ENCODE measurements at regions not wholly inside any gene's neighbourhood (a gene's known extent, or its start where the extent isn't known, plus 50 kb on each side); places are given as distances from the start of the nearest gene placed in this dataset.

GRCh38 chr6:134425513-134425912, 107.6 kb upstream of the SGK1 start:
- TF ChIP-seq CTCF (conservative IDR thresholded peaks at IDR 0.05; ENCODE audit: low read depth, low read length), result no peak
- DNase-seq (ENCODE audit: low read depth), result no peak
- no peak overlapping the region for H3K4me3 ChIP-seq (ENCODE audit: low read length)

DNA sequence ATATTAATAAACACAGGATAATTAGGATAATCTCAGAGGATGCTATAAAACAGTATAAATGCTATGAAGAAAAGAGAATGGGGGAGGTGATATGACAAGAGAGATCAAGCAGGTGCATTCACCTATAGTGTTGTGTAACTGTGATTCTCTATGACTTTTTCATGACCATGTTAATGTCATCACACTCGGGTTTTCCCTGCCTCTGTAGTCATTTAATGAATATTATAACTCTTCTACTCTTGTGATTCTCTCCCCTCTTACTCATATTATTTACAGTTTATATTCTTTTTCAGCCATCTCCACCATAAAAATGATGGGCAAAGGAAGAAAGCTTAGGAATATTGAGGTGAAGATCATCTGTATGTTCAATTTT, 106.9 kb upstream of the SGK1 start:
- TF ChIP-seq CTCF (conservative IDR thresholded peaks at IDR 0.05; ENCODE audit: low read depth, low read length), result no peak
- H3K4me3 ChIP-seq (ENCODE audit: low read length), result no peak overlapping the region
- DNase-seq (ENCODE audit: low read depth), result no peak

DNA sequence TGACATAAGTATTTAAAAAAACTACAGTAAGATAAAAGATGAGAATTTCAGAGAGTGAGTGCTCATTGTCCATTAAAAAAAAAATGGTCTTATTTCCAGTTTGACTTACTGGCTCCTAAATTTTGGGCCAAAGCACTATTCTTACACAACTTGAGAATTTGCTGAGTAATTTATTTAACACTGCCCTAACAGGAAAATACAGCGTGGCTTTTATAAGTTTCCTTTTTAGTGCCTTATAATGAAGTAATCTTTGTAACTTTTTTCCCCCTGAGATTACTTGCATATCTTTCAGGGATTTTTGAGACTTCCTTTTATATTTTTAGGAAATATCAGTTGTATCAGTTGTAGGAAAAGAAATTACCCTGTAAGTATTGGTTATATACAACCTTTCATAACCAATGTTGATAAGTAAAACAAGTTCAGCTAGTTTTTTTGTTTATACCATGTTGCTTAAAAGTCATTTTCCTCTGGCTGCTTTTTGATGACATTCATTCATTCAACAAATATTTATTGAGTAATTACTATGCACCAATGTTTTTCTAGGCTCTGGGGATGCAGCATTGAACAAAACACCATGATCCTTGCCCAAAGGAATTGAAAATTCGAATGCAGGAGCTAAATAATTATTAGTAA, 106.4 kb upstream of the SGK1 start:
- no peak for TF ChIP-seq CTCF (conservative IDR thresholded peaks at IDR 0.05; ENCODE audit: low read depth, low read length)

DNA sequence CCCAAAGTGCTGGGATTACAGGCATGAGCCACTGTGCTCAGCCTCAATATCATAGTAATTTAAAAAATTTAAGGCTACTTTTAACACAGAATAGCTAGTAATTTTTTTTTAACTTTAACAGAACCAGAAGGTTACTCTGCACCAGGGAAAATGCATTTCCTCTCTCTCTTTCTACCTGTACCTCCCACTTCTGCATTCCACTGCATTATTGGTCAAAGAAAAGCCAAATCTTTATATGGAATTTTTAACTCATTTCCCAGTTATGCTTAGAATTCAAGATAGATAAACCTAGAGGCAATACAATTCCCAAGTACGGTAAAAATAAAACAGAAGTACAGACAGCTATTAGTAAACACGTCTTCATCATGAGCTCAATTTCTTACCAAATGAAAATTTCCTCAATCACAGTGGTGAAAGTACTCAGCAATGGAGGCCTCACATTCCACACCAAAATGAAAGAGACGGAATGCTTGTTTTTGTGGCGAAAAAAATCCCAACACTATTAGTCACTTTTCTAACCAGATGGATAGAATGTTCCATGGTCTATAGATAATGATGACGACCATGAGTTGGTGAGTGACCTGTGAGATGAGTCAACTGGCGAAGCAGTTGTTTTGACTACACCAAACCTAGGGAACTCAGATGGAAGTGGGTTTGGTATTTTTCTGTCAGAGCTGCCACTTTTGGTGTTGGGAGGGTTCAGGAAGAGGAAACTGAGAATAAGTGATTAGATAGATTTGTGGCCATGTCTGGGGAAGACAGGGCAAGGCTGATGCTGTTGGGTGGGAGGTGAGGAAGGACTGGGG, 104.7 kb upstream of the SGK1 start:
- no peak for TF ChIP-seq CTCF (conservative IDR thresholded peaks at IDR 0.05; ENCODE audit: low read depth, low read length)
- DNase-seq (ENCODE audit: low read depth), result peak; percentile 71
- H3K4me3 ChIP-seq (ENCODE audit: low read length), result no peak overlapping the region

More for the DNA sequence above, 106.4 kb upstream of the SGK1 start:
- no peak overlapping the region for H3K4me3 ChIP-seq (ENCODE audit: low read length)
- no peak for DNase-seq (ENCODE audit: low read depth)

- DNase-seq (ENCODE audit: low read depth), result no peak
- no peak for TF ChIP-seq CTCF (conservative IDR thresholded peaks at IDR 0.05; ENCODE audit: low read depth, low read length)
- no peak overlapping the region for H3K4me3 ChIP-seq (ENCODE audit: low read length)
Observed at GRCh38 chr6:134421501-134421900, 103.6 kb upstream of the SGK1 start.

DNA sequence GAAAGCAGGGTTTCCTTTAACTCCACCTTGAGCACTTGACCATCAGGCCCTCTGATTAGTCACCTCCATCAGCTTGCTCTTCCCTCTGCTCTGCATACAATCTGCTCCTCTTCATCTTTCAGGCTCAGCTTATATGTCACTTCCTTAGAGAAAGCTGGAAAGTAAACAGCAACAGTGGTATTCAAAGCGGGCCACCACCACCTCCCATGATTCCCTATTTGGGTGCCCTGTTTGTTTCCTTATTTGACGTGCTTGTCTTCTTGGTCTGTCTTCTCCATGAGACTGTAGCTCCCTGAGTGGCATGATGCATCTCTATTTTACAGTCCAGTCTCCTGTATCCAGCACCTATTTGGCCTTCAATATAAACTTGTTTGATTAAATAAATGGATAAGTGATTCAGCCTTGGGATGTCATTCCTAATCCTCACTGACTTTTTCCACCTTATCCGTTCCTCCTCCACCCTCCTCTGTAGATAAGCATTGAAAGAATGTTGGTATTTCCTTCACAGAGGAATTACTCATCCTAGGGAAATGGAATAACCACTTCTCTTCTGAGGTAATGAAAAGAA, 102.8 kb upstream of the SGK1 start:
- TF ChIP-seq CTCF (conservative IDR thresholded peaks at IDR 0.05; ENCODE audit: low read depth, low read length), result no peak
- H3K4me3 ChIP-seq (ENCODE audit: low read length), result no peak overlapping the region
- no peak for DNase-seq (ENCODE audit: low read depth)

Measured in retinal pigment epithelial cell (primary cell).